ENCODE measurements at regions not wholly inside any gene's neighbourhood (a gene's known extent, or its start where the extent isn't known, plus 50 kb on each side); places are given as distances from the start of the nearest gene placed in this dataset.

GRCh38 chr10:114771157-114771556 lies 50.4 kb upstream of the FHIP2A start:
- DNase-seq, result no peak

- no peak for DNase-seq
These were observed 49.8 kb upstream of the FHIP2A start for GRCh38 chr10:114771749-114772148.
